B cell (primary cell): ENCODE measurements at regions not wholly inside any gene's neighbourhood (a gene's known extent, or its start where the extent isn't known, plus 50 kb on each side); places are given as distances from the start of the nearest gene placed in this dataset.

Experiments
- ATAC-seq: fragments of 200-7000 bp; cut with Tn5 transposase; one replicate; pipeline ENCODE4 v1.10.0; 2021; ENCODE audit warnings: low read depth, mild to moderate bottlenecking, moderate number of reproducible peaks, moderate library complexity
- CTCF ChIA-PET: fragments of 350-600 bp; sonication (Branson Sonifier 250); formaldehyde crosslinking; loops from one replicate; lab custom pipeline; 2021; ENCODE audit warnings: antibody characterized with exemption, inconsistent platforms; lab: Charles Lee
- POLR2A ChIA-PET: fragments of 350-600 bp; sonication (Branson Sonifier 250); formaldehyde crosslinking; loops from one replicate; lab custom pipeline; 2021; ENCODE audit warnings: antibody characterized with exemption; lab: Charles Lee
- DNase-seq: peaks from one replicate; pipeline ENCODE4 v3.0.0; 2013
- H2AFZ ChIP-seq: 2 replicates; pipeline ENCODE4 v1.6.1; 2012; ENCODE audit warnings: mild to moderate bottlenecking, low read depth, low read length; ENCODE audit not compliant: insufficient read depth, poor library complexity, severe bottlenecking
- H3K27ac ChIP-seq, 2 donors: 1 replicate in 1 of 2; 2 replicates in 1 of 2; pipeline ENCODE4 v1.5.1; 2012 to 2013; ENCODE audit warnings: low read length in 2 of 2, mild to moderate bottlenecking in 2 of 2, moderate library complexity in 1 of 2
- H3K27me3 ChIP-seq, 4 experiments: fragments of 200-600 bp in 1 of 4; sonication (generic) in 1 of 4; replicated peaks in 1 of 4; 1 replicate in 2 of 4; 2 replicates in 2 of 4; pipeline versions ENCODE4 v1.6.1 to v1.7.0; 2013 to 2016; ENCODE audit warnings: low read length in 3 of 4, mild to moderate bottlenecking in 2 of 4, mixed read lengths in 1 of 4, moderate library complexity in 1 of 4; ENCODE audit not compliant: insufficient read depth in 4 of 4, control insufficient read depth in 3 of 4; ENCODE audit errors: control extremely low read depth in 1 of 4
- H3K36me3 ChIP-seq, 2 experiments: replicated peaks in 1 of 2; 1 replicate in 1 of 2; 2 replicates in 1 of 2; pipeline versions ENCODE4 v1.6.1 to v1.7.1; 2013; ENCODE audit warnings: low read length in 1 of 2; ENCODE audit not compliant: insufficient read depth in 2 of 2, control insufficient read depth in 1 of 2; ENCODE audit errors: control extremely low read depth in 1 of 2, extremely low read depth in 1 of 2
- H3K4me1 ChIP-seq, 2 donors: fragments of 200-600 bp in 1 of 2; sonication (generic) in 1 of 2; 1 replicate in 1 of 2; 2 replicates in 1 of 2; pipeline versions ENCODE4 v1.5.1 to v1.6.1; 2013 to 2017; ENCODE audit warnings: low read length in 2 of 2; ENCODE audit not compliant: control insufficient read depth in 2 of 2, insufficient read depth in 2 of 2
- H3K4me2 ChIP-seq: replicated peaks from 2 replicates; pipeline ENCODE3; 2012; ENCODE audit warnings: mild to moderate bottlenecking, low read depth, low read length; ENCODE audit not compliant: poor library complexity, severe bottlenecking
- H3K4me3 ChIP-seq, 5 experiments: fragments of 200-600 bp in 1 of 5; sonication (generic) in 1 of 5; 1 replicate in 3 of 5; 2 replicates in 2 of 5; pipeline versions ENCODE4 v1.5.1 to v1.7.0; 2011 to 2016; ENCODE audit warnings: low read length in 4 of 5, mild to moderate bottlenecking in 4 of 5, low read depth in 2 of 5, control low read depth in 1 of 5, moderate library complexity in 1 of 5; ENCODE audit not compliant: insufficient read depth in 1 of 5; ENCODE audit errors: control extremely low read depth in 1 of 5, extremely low read depth in 1 of 5
- H3K79me2 ChIP-seq: fragments of 200-600 bp; sonication (generic); one replicate; pipeline ENCODE4 v1.6.0; 2016; ENCODE audit warnings: low read length; ENCODE audit not compliant: control insufficient read depth, insufficient read depth
- H3K9ac ChIP-seq: fragments of 200-600 bp; sonication (generic); 2 replicates; pipeline ENCODE4 v1.6.1; 2017; ENCODE audit warnings: mild to moderate bottlenecking, low read length, moderate library complexity
- H3K9me3 ChIP-seq, 3 donors: one replicate each; pipeline versions ENCODE4 v1.6.1 to v1.7.1; 2013; ENCODE audit warnings: low read length in 2 of 3; ENCODE audit not compliant: control insufficient read depth in 2 of 3, insufficient read depth in 1 of 3; ENCODE audit errors: control extremely low read depth in 1 of 3
- H4K20me1 ChIP-seq: 2 replicates; pipeline ENCODE4 v1.6.0; 2012; ENCODE audit warnings: mild to moderate bottlenecking, low read length; ENCODE audit not compliant: insufficient read depth, control insufficient read depth, poor library complexity, severe bottlenecking
- H3K27ac Mint-ChIP-seq: one replicate; pipeline ENCODE4 v1.8.0; 2021; ENCODE audit warnings: mixed read lengths
- H3K27me3 Mint-ChIP-seq: one replicate; pipeline ENCODE4 v1.8.0; 2021; ENCODE audit warnings: mixed read lengths
- H3K4me1 Mint-ChIP-seq: one replicate; pipeline ENCODE4 v1.8.0; 2021; ENCODE audit warnings: mixed read lengths
- H3K4me3 Mint-ChIP-seq: one replicate; pipeline ENCODE4 v1.8.0; 2021; ENCODE audit warnings: mixed read lengths
- H3K9me3 Mint-ChIP-seq: one replicate; pipeline ENCODE4 v1.8.0; 2022; ENCODE audit warnings: mixed read lengths; ENCODE audit not compliant: insufficient read depth
- EZH2 ChIP-seq: IDR thresholded peaks from 2 replicates; pipeline ENCODE4 v1.6.1; 2012; ENCODE audit warnings: borderline replicate concordance, low read depth, mild to moderate bottlenecking, moderate library complexity, low read length; ENCODE audit not compliant: insufficient read depth, poor library complexity, severe bottlenecking
- whole genome bisulfite sequencing: methylation state at CpG from one replicate; pipeline ENCODE4 v1.1.5; 2013; ENCODE audit warnings: missing lambda C conversion rate; ENCODE audit not compliant: insufficient coverage; 5-methylcytosine and 5-hydroxymethylcytosine counted together
- intact Hi-C: fragments of 100-400 bp; cut with micrococcal nuclease; formaldehyde crosslinking; loops from one replicate; pipeline ENCODE4 v1.10.0; 2022
- TF ChIP-seq, protein P1 (sequence below): fragments of 200-600 bp; IDR thresholded peaks from one replicate; pipeline ENCODE4 v1.8.0; 2022; ENCODE audit warnings: antibody characterized with exemption, mild to moderate bottlenecking

DNA sequence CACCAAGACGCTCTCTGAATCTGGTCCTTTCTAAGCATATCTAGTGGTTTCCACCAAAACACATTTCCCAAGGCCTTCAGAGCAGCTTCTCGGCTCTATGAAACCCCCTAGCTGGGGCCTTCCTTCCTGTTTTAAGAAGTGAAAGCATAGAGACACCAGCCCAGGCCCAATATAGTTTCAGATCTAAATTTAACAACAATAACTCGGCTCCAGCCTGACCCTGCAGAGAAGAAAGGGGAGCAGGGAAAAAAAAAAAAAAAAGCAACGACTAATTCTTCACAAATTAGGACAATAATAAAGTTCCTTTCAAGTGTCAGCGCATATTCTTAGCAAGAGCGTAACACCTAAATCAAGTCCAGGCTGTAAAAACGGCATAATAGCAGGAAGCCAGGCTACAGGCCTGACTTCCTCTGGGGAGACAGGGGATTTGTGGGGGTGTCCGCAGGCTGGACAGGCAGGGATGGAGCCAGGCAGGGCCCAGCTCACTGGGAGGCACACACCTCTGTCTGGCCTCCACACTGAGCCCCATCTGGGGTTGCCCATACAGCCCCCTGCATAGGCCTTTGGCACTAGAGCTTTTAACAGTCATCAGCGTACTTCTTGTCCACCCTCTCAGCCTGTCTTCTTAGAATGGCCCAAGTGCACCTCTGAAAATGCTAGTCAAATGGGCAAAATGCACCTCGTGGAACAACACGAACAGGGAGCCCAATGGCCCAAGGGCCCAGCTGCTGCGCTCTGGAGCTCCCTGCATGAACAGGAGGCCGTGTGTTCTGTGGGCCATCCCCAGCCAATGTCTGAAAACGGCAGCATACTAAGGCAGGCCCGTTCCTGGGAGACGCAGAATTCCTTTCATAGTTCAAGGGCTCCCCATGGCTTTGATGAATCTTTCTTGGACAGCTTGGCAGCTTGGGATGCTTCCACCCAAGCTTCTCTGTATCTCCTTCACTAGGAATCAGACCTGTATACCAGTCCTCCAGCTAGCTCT, 772.9 kb downstream of the MED13L start:
- Histone ChIP-seq H3K79me2 (no peaks in the 10 kb centered on the region), H3K9me3 (peaks cover 0 to 11% (median 0%) of the 10 kb centered on the region in 3 donors), H2AFZ (peak overlapping the region; percentile 67), H3K36me3 (no peaks in the 10 kb centered on the region), H3K9ac (peak overlapping the region; percentile 38), H3K27ac (peak overlapping the region; percentile 12 to 70), H3K4me1 (peaks cover 14 to 17% of the 10 kb centered on the region in 2 donors), H3K27me3 (no peaks in the 10 kb centered on the region), H3K4me3 (peak overlapping the region in 1 of 5 experiments; percentile 17), H4K20me1 (no peaks in the 10 kb centered on the region), H3K4me2 (peak overlapping the region; percentile 58)
- no peak for TF ChIP-seq EZH2
- TF ChIP-seq, protein P1, sequence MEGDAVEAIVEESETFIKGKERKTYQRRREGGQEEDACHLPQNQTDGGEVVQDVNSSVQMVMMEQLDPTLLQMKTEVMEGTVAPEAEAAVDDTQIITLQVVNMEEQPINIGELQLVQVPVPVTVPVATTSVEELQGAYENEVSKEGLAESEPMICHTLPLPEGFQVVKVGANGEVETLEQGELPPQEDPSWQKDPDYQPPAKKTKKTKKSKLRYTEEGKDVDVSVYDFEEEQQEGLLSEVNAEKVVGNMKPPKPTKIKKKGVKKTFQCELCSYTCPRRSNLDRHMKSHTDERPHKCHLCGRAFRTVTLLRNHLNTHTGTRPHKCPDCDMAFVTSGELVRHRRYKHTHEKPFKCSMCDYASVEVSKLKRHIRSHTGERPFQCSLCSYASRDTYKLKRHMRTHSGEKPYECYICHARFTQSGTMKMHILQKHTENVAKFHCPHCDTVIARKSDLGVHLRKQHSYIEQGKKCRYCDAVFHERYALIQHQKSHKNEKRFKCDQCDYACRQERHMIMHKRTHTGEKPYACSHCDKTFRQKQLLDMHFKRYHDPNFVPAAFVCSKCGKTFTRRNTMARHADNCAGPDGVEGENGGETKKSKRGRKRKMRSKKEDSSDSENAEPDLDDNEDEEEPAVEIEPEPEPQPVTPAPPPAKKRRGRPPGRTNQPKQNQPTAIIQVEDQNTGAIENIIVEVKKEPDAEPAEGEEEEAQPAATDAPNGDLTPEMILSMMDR, result no peak
- peak overlapping the region; percentile 67 for H3K4me3 Mint-ChIP-seq
- peak overlapping the region; percentile 54 for H3K27ac Mint-ChIP-seq
- no peaks in the 10 kb centered on the region for H3K9me3 Mint-ChIP-seq
- 58% methylated on average over 13 of the region's 16 CpGs for WGBS
- intact Hi-C loops, result no loop called here
- H3K27me3 Mint-ChIP-seq, result no peaks in the 10 kb centered on the region
- H3K4me1 Mint-ChIP-seq, result peaks cover 18% of the 10 kb centered on the region
- CTCF ChIA-PET, result interaction anchor here (1.4 kb wide), 1 partner anchor 20 kb away, joined by 3 read pairs; no protein-coding TSS in a partner anchor
- POLR2A ChIA-PET, result no interaction called here
- DNase-seq (peak; percentile 25), ATAC-seq (no peak)

- Histone ChIP-seq H3K36me3 (no peaks in the 10 kb centered on the region), H3K9me3 (peaks cover 0 to 11% (median 0%) of the 10 kb centered on the region in 3 donors), H3K27me3 (no peaks in the 10 kb centered on the region), H3K4me2 (no peak overlapping the region), H3K27ac (no peak overlapping the region), H4K20me1 (no peaks in the 10 kb centered on the region), H3K9ac (no peak overlapping the region), H3K4me3 (no peak overlapping the region), H3K79me2 (no peaks in the 10 kb centered on the region), H2AFZ (no peak overlapping the region), H3K4me1 (peaks cover 14 to 17% of the 10 kb centered on the region in 2 donors)
- Mint-ChIP-seq H3K27me3 (no peaks in the 10 kb centered on the region), H3K9me3 (no peaks in the 10 kb centered on the region), H3K4me1 (peaks cover 18% of the 10 kb centered on the region), H3K4me3 (no peak overlapping the region), H3K27ac (no peak overlapping the region)
- no peak for TF ChIP-seq EZH2
- TF ChIP-seq, protein P1, result no peak
- CTCF ChIA-PET, result no interaction called here
- ATAC-seq (no peak), DNase-seq (no peak)
- WGBS, result 82% methylated on average over 4 of the region's 4 CpGs
- POLR2A ChIA-PET, result no interaction called here
- intact Hi-C loops, result no loop called here
Observed at GRCh38 chr12:115500872-115501271, 776.6 kb downstream of the MED13L start.
